Prostate gland (tissue), 2 donors: ENCODE measurements at regions not wholly inside any gene's neighbourhood (a gene's known extent, or its start where the extent isn't known, plus 50 kb on each side); places are given as distances from the start of the nearest gene placed in this dataset.

ENCODE experiments used
- CTCF ChIP-seq, 4 experiments: fragments of 200-600 bp in 2 of 4; fragments of 450-650 bp in 2 of 4; sonication (generic) in 2 of 4; IDR thresholded peaks; 1 replicate in 3 of 4; 2 replicates in 1 of 4; pipeline ENCODE4 v1.5.1; 2016 to 2019; ENCODE audit warnings: antibody characterized with exemption in 4 of 4, mild to moderate bottlenecking in 2 of 4, moderate library complexity in 2 of 4
- POLR2A ChIP-seq: fragments of 450-650 bp; IDR thresholded peaks from one replicate; pipeline ENCODE4 v1.6.1; 2016; ENCODE audit warnings: antibody characterized with exemption, mild to moderate bottlenecking
- POLR2AphosphoS5 ChIP-seq: sonication (generic); formaldehyde crosslinking; IDR thresholded peaks from one replicate; pipeline ENCODE4 v1.6.1; 2017; ENCODE audit warnings: antibody characterized with exemption

- no peak for TF ChIP-seq POLR2A
- no peak for TF ChIP-seq CTCF (IDR thresholded peaks at IDR 0.05)
- no peak for TF ChIP-seq POLR2AphosphoS5
These were observed 393.2 kb downstream of the SUCLG1 start for GRCh38 chr2:84065857-84066256.
